HG03066 (cell line): ENCODE measurements at regions not wholly inside any gene's neighbourhood (a gene's known extent, or its start where the extent isn't known, plus 50 kb on each side); places are given as distances from the start of the nearest gene placed in this dataset.
"Not testable (repeated sequence)": the region's sequence is repeated elsewhere in the genome, so short reads cannot be mapped to it uniquely, and the experiment has no call there.

Source experiments
- ATAC-seq: cut with Tn5 transposase; IDR thresholded peaks from one replicate; pipeline ENCODE4 v1.9.1; 2021; ENCODE audit warnings: low read depth; ENCODE audit not compliant: unreplicated experiment

GRCh38 chr12:68422956-68423574, 90.9 kb upstream of the MDM1 start:
- no peak for ATAC-seq

GRCh38 chr12:68425998-68426397, 93.8 kb upstream of the MDM1 start:
- ATAC-seq, result no peak

GRCh38 chr12:68428211-68428610, 96.0 kb upstream of the MDM1 start:
- ATAC-seq, result no peak

GRCh38 chr12:68428724-68429501, 96.8 kb upstream of the MDM1 start:
- no peak for ATAC-seq

- no peak for ATAC-seq
Observed at GRCh38 chr12:68429696-68430095, 97.5 kb upstream of the MDM1 start.

GRCh38 chr12:68431786-68432185, 99.6 kb upstream of the MDM1 start:
- no peak for ATAC-seq

- no peak for ATAC-seq
Observed at GRCh38 chr12:68432622-68433021, 100.5 kb upstream of the MDM1 start.

- no peak for ATAC-seq
Observed at GRCh38 chr12:68434391-68435298, 102.5 kb upstream of the MDM1 start.

- ATAC-seq, result no peak
Observed at GRCh38 chr12:68435299-68435637, 103.1 kb upstream of the MDM1 start.

GRCh38 chr12:68435816-68436215, 103.7 kb upstream of the MDM1 start:
- ATAC-seq, result no peak

- ATAC-seq, result no peak
Observed at GRCh38 chr12:68438601-68439000, 106.4 kb upstream of the MDM1 start.

- no peak for ATAC-seq
Observed at GRCh38 chr12:68439368-68440045, 107.3 kb upstream of the MDM1 start.

GRCh38 chr12:68440068-68440581, 108.0 kb upstream of the MDM1 start:
- no peak for ATAC-seq

GRCh38 chr12:68441167-68441566, 109.0 kb upstream of the MDM1 start:
- ATAC-seq, result no peak

- ATAC-seq, result not testable (repeated sequence)
Observed at GRCh38 chr12:68442353-68442972, 110.3 kb upstream of the MDM1 start.

GRCh38 chr12:68443695-68444094, 111.5 kb upstream of the MDM1 start:
- ATAC-seq, result not testable (repeated sequence)

- ATAC-seq, result no peak
Observed at GRCh38 chr12:68445824-68446223, 113.7 kb upstream of the MDM1 start.

GRCh38 chr12:68446384-68446783, 114.2 kb upstream of the MDM1 start:
- no peak for ATAC-seq

- no peak for ATAC-seq
Observed at GRCh38 chr12:68446901-68447796, 115.0 kb upstream of the MDM1 start.
